NCI-H1417 (cell line): ENCODE measurements at regions not wholly inside any gene's neighbourhood (a gene's known extent, or its start where the extent isn't known, plus 50 kb on each side); places are given as distances from the start of the nearest gene placed in this dataset.

Source experiments
- DNase-seq, 3 experiments: peaks; one replicate each; lab custom pipeline; 2025; lab: John Stamatoyannopoulos, UW

GRCh38 chr4:149296503-149296902, 519.1 kb downstream of the IQCM start:
- DNase-seq, result peak in 1 of 3 experiments; percentile 31

DNA sequence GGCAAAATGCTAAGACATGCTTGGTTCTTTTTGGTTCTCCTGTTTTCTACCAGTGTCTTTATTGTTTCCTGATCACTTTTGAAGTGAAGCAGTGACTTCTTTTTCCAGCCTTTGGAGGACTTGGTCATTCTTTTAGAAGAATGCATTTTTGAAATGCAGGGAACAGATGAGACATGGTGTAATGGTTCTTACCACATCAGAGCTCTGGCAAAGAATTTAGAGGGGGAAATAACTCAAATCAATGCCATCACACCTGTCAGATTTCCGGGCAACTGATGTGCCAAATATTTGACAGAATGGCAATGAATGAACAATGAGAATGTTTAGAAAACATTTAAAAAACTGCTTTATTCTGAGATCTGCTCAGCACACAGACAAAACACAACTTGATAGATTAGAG, 519.6 kb downstream of the IQCM start:
- no peak for DNase-seq

GRCh38 chr4:149294601-149295000, 521.0 kb downstream of the IQCM start:
- no peak for DNase-seq

DNA sequence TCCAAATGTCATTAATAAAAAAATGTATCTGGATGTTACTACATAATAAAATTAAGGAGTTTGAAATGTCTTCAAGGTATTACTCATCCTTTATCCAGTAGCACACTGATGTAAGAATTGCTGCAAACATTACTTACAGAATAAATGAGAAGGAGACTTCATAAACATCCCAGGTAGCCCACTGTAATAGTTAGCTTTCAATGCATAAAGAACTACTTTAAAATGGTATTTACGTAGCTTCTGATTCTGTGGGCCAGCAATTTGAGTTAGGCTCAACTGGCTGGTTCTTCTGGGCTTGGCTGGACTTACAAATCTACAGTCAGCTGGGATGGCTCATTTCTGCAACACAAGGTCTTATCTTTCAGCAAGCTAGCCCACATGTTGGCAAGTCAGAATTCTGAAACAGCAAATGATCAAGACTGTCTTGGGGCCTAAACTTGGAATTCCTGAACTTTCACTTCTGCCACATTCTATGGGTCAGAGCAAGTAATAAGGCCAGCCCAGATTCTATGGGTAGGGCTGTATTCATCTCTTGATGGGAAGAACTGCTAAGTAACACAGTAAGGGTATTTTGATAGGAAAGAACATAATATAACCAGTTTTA, 522.5 kb downstream of the IQCM start:
- no peak for DNase-seq

GRCh38 chr4:149292425-149293007, 523.1 kb downstream of the IQCM start:
- no peak for DNase-seq

GRCh38 chr4:149291463-149291862, 524.2 kb downstream of the IQCM start:
- DNase-seq, result no peak

- no peak for DNase-seq
These were observed 534.8 kb downstream of the IQCM start for GRCh38 chr4:149280806-149281205.

- peak in 1 of 3 experiments; percentile 11 for DNase-seq
These were observed 535.9 kb downstream of the IQCM start for GRCh38 chr4:149279776-149280175.

DNA sequence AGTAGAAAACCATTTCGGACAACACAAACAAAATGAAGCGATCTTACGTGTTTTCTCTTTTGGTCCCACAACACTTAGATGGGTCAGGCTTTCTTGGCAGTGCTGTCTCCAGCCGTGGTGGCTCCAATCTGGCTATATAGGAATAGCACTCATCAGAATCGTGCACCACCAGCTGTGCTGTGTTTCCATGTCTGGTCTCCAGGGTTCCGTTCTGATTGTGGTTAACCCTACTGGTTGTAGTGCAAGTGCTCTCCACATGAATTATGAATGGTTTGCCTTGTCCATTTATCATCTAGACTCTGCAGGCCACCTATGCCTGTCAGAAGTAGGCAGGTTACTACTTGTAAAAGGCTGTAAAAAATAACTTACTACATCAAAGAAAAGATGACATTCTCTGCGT, 536.3 kb downstream of the IQCM start:
- peak in 2 of 3 experiments; percentile 36 to 58 for DNase-seq

DNA sequence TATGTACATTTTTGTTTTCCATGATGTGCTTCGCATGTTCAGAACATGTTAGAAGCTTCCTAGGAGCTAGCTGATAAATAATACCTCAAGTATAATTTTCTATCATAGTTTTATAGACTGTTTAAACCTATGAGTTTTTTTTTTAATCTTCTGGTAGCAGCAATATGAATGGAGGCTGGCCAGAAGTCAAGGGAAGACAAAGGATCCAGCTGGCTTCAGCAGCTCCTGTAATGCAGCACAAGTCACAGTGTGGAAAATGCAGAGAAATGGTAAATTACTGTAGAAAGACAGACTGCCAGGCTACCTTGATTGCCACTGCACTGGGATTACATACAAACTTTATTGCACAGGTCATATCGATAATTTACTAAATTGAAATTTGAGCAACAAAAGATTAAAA, 537.9 kb downstream of the IQCM start:
- no peak for DNase-seq

GRCh38 chr4:149269835-149270234, 545.8 kb downstream of the IQCM start:
- no peak for DNase-seq

DNA sequence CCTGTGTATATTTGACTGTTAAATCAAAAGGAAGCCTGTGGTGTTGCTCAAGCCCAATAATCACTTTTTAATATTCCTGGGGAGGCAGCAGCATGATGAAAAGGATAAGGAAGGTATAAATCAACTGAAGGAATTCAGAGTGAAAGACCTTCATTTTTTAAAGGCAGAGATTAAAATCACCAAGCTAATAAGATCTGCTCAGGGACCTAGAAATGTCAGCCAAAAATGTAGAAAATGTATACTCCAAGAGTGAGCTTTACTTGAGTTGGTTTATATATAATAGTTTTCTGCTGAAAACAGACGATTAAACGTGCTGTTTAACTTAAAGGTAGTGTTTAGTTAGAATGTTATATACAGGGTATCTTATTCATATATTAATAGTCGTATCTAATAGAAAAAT, 549.3 kb downstream of the IQCM start:
- no peak for DNase-seq

DNA sequence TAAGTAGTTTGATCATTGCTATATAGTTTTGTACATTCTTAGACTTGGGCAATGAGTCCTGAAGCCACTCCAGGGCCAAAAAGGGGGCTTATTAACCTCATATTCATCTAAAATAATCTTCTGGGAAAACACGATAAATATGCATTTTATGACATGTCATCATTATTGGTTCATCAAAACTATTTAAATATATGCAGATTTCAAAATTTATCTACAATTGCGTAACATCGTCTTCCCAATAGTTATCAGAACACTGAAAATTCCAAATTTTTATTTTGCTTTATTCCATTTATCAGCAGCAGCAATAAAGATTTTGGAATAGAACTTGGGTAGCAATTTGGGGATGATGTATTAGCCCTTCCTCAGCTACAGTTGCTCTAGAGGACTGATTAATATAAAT, 550.0 kb downstream of the IQCM start:
- DNase-seq, result no peak

GRCh38 chr4:149264093-149264733, 551.4 kb downstream of the IQCM start:
- peak; percentile 26 to 64 (median 60) for DNase-seq

DNA sequence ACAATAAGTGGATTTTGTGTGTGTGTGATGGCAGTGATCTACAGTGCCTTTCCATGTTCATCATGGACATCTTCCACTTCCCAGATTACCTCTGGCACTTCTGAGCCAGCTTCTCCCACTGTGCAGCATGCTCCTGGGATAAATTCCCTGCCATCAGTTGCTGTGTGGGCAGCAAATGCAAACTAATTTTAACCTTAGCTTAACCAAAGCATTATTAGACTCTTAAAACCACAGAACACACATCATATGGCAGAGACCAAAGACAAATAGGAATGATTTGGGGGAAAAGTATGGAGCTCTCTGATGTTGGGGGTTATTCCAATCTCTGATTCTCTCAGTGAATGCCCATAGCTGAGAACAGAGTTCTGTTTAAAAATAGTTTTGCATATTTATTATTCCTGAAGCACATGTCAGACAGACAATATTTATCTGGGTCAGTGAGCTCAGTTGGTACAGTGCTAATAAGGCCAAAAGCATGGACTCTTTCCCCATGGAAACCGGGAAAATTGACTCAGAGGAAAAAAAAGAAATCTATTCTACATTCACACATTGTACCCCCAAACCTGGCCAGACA, 567.4 kb downstream of the IQCM start:
- DNase-seq, result no peak

DNA sequence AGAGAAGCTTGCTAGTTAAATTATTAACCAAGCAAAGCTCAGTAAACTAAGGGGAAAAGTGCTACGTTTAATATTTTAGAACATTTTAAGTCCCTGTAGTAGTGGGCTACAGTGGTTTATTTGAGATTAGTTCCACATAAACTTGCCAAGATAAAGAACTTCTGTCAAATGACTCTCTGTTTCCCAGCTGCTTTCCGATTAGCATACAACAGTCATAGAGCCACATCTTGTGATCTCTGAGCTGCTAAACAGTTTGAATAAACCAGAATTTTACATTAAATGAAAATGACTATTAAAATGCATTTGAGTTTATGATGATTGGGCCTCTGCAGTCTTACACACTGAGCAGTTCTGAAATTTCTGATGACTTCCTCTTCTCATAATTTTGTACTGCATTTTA, 568.5 kb downstream of the IQCM start:
- DNase-seq, result no peak

DNA sequence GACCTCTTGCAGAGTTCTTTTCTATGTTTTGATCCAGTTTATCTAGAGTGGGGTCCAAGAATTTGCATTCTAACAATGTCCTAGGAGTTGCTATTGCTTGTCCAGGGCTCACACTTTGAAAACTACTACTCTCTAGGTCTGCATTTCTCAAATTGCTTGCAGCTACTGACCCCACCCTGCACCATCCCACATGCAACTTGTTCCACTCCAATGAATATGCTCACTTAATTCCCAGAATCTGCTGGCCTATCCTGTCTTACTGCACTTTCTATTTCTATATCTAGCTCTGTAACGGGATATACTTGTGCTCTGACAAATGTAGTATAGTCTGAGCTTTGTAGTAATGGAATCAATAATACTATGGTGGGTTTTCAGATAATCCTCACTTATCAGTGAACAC, 570.3 kb downstream of the IQCM start:
- no peak for DNase-seq

GRCh38 chr4:149238097-149238496, 577.5 kb downstream of the IQCM start:
- no peak for DNase-seq

- DNase-seq, result no peak
These were observed 580.8 kb downstream of the IQCM start for GRCh38 chr4:149234798-149235197.

DNA sequence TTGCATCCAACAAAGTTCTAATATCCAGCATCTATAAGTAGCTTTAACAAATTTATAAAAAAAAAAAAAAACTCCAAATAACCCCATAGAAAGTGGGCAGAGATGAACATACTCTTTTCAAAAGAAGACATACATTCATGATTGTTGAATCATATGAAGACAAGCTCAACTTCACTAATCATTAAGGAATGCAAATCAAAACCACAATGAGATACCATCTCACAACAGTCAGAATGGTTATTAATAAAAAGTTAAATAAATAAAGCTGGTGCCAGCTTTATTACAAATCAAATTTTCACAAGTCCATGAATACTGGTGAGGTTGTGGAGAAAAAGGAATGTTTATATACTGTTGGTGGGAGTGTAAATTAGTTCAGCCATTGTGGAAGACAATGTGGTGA, 592.0 kb downstream of the IQCM start:
- DNase-seq, result no peak

DNA sequence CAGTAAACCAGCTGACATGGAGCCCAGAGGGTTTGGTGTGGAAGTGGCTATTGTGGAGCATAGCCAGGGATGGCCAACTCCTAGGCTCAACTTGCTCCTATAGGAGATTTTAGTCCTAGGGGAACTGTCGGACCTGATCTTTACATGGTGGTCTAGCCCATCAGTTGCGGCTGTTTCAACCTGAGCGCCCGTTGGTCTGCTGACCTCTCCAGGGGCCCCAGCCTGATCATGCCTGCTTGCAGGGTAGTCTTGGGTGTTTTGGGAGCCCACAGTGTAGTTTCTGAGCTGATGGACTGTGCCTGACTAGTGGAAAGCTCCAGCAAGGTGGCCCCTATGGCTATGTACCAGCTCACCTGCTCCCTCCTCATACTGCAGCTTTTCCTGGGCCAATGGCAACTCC, 597.0 kb downstream of the IQCM start:
- no peak for DNase-seq

- no peak for DNase-seq
These were observed 601.3 kb downstream of the IQCM start for GRCh38 chr4:149214301-149214700.

- DNase-seq, result no peak
These were observed 603.8 kb downstream of the IQCM start for GRCh38 chr4:149211876-149212275.
